Heart left ventricle (tissue), 13 donors: ENCODE measurements at regions not wholly inside any gene's neighbourhood (a gene's known extent, or its start where the extent isn't known, plus 50 kb on each side); places are given as distances from the start of the nearest gene placed in this dataset.
A peak's percentile ranks its signal among the peaks of the same experiment; 100 is the strongest.

Experiments used
- POLR2A ChIP-seq, 2 donors: fragments of 450-650 bp; IDR thresholded peaks; one replicate each; pipeline ENCODE4 v1.6.1; 2017; ENCODE audit warnings: antibody characterized with exemption in 2 of 2, mild to moderate bottlenecking in 2 of 2, moderate library complexity in 2 of 2
- TF ChIP-seq, protein P1 (sequence below), 12 donors: fragments of 200-600 bp; sonication (generic) in 4 of 12; IDR thresholded peaks; one replicate each; pipeline versions ENCODE4 v1.5.0 to v1.8.0; 2018 to 2022; ENCODE audit warnings: antibody characterized with exemption in 12 of 12, mild to moderate bottlenecking in 5 of 12
- donor health status: ischemic (EF 13 %, LVEDD 7.1; RV severe dilation, severe dysfunction).
- donor health status: DM: no; HTN: yes; CAD: no.
- donor health status: DM: no; HTN: no; CAD: no.
- donor health status: ischemic (EF 25% LVEDD 6.9; RV normal size, moderate dysfunction).
- donor health status: ischemic (EF 25% LVEDD 5.7; RV mildly dilated, moderate dysfunction).
- donor health status: ischemic (EF 35%, LVEDD 5.7; RV mildly dilated, moderate dysfunction).
- donor health status: nonischemic (EF 11% LVEDD 7.7; RV severe dilation, severe dysfunction).
- donor health status: DM: yes; HTN: yes; CAD: no.
- donor health status: PGD.
- donor health status: ischemic (EF 29% LVEDD 5.4; RV normal size, mild dysfunction).
- donor health status: nonischemic (EF 23%, LVEDD 6.1; RV moderate dilation, normal function).

DNA sequence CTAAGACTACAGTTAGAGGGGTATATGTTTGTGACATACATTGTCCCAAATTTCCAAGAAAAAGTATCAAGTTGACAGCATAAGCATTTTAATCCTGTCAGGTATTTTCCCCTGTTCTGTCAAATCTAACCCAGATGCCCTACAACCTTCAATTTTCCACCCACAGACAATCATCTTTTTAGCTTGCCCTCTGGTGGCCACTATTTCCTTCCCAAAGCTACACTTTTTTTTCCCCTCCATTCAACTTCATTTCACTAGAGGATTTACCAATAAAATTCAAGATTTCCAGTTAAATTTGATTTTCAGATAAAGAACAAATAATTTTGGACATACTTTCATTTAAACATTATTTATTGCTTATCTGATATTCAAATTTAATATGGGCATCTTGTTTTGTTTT is 286.6 kb downstream of the TENT5A start:
- TF ChIP-seq, protein P1, sequence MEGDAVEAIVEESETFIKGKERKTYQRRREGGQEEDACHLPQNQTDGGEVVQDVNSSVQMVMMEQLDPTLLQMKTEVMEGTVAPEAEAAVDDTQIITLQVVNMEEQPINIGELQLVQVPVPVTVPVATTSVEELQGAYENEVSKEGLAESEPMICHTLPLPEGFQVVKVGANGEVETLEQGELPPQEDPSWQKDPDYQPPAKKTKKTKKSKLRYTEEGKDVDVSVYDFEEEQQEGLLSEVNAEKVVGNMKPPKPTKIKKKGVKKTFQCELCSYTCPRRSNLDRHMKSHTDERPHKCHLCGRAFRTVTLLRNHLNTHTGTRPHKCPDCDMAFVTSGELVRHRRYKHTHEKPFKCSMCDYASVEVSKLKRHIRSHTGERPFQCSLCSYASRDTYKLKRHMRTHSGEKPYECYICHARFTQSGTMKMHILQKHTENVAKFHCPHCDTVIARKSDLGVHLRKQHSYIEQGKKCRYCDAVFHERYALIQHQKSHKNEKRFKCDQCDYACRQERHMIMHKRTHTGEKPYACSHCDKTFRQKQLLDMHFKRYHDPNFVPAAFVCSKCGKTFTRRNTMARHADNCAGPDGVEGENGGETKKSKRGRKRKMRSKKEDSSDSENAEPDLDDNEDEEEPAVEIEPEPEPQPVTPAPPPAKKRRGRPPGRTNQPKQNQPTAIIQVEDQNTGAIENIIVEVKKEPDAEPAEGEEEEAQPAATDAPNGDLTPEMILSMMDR (IDR thresholded peaks at IDR 0.05), result peak in 11 of 12 donors; percentile 35 to 57 (median 52)
- no peak for TF ChIP-seq POLR2A (IDR thresholded peaks at IDR 0.05)
